CD4-positive, alpha-beta T cell treated with Interferon gamma for 1 hour (primary cell): ENCODE measurements at regions not wholly inside any gene's neighbourhood (a gene's known extent, or its start where the extent isn't known, plus 50 kb on each side); places are given as distances from the start of the nearest gene placed in this dataset.

Source experiments
- DNase-seq: peaks from one replicate; pipeline ENCODE4 v3.0.0-alpha.2; 2020

- peak; percentile 25 for DNase-seq
These were observed 98.6 kb downstream of the BCL2L11 start for GRCh38 chr2:111219285-111219684.

DNA sequence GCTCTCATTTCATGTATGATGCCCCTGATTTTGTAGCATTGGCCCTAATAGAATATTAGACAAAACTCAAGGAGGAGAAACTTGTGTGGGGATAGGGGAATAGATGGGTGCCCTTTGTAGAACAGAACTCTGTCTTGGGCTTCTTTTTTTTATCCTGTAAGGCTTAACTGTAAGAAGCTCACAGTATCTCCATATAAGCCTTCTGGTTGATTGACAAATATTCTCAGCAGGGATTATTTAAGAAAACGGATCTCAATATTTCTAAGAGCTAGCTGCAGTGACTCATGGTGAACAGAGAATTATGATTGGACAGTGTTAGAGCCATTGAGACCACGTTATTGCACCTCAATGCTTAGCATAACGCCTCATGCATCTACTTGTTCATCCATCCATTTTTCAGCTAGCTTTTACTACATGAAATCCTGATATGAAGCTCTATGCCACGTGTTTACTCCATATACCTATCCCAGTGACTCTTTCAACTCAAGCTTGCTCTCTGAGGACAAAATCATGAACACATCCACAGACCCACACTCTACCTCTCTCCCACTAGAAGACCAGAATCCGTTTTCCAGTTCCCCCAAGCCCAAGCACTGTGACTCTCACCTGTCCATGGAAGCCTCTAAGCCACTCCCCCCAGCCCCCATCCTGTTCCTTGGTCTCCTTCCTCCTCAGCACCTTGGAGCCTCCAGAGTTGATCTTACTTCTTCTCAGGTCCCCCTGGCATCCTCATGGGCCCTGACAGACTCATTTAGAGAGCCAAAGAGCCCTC, 99.2 kb downstream of the BCL2L11 start:
- DNase-seq = no peak

DNA sequence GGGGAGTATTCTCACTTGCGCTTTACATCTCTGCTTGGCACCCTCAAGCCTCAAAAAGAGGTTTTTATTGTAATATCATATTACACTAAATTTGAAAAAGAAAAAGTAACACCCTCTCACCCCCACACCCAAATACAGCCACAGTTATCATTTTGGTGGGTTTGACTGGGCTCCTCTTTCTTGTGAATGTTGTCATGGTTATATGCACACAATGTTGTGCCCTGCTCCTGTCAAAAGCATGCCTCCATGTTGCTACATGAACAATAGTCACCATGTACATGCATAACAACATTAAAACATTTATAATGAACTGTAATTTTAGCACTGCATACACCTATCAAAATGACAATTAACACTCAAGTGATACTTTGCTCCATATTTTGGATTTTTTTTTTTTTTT, 100.2 kb downstream of the BCL2L11 start:
- no peak for DNase-seq

DNA sequence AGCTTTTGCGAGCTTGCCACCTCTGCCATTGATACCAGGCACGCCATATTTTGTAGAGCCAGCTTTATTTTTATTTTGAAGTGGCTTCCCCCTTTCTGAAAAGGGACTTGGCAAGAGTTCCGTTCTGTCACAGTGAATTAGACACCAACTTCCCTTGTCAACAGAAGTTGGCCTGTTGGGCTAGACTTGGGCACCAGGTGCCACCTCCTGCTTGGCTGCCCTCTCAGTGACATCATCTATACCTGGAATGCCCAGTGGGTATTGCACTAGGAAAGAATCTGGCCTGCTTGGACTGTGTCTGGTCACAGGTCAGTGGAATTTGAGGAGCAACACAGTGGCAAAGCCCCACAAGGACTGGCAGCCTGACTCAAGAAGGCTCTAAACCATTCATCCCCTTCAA, 101.0 kb downstream of the BCL2L11 start:
- no peak for DNase-seq

DNA sequence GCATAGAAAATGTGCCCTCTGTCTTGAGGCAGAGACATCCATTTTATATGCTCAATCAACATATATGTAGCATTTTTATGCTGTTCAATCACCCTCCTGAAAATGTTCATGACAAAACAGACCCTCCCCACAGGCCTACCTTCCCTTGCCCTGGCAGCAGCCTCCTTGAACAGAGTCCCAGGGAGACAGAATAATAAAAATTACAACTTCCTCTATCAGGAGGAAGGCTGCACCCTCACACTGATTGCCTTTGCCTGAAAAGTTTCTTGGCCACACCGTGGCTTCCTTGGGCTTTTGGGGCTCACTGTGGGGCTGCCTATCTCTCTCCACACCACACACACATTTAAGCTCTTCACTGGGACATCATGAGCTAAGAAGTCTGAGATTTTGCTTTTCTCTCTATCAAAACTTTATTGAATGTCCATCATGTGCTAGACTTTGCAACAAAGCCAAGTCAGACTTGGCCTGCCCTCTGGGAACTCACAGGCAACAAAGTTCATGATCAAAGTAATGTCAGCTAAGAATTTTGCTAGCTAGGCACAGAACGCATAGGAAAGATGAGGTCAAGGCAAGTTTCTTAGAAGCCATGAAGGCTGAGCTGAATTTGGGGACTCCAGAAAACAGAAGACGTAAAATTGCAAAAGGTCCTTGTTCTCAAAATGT, 101.6 kb downstream of the BCL2L11 start:
- no peak for DNase-seq

DNA sequence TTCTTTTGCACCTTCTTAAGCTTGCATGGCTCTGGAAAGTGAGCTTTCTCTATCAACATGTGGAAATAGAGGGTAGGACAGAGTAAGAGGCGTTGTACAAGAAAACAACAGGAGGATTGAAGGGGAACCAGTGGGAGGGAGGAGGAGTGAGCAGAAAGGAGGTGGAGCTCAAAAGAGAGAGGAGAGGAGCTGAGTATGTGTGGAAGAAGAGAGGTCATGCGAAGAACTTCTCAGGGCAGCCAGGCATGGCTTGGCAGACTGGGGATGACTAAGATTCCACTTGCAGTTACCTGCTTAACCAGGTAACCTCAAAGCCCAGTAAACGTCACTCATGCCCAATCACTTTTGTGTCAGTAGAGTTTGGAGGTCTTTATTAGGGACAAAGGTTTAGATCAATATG, 105.1 kb downstream of the BCL2L11 start:
- no peak for DNase-seq

DNA sequence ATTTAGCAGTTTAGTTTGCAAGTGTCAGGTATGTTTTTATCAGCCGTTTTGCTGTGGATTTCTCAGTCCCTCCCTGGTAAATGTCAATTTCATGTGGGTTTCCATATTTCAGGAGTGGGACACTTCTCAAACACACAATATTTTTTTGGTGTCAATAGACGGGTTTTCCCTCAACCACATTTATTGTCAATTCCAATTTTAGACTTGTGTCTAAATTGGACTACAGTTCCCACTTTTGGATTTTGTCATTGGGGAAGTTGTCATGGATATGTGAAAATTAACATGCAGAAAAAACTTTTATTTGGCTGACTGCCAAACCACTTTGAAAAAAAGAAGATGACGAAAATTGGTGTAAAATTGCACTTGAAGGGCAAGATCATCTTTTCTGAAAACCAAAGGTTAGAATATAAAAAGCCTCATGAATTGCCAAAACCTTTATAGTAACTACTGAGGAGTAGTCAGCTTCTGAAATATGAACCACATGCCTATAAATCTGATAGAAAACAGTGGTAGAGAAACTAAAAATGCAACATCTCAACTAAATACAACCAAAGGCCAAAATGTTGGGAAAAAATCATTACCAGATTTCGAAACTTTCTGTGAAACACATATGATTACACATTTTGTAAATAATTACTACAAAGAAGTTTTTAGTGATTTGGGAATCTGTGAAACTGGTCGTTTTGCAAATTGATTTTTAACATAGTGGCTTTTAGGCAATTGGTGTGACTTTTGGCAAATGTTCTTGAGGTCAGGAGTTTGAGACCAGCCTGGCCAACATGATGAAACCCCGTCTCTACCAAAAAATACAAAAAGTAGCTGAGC, 106.4 kb downstream of the BCL2L11 start:
- DNase-seq = no peak

- no peak for DNase-seq
These were observed 107.0 kb downstream of the BCL2L11 start for GRCh38 chr2:111227716-111228141.

DNA sequence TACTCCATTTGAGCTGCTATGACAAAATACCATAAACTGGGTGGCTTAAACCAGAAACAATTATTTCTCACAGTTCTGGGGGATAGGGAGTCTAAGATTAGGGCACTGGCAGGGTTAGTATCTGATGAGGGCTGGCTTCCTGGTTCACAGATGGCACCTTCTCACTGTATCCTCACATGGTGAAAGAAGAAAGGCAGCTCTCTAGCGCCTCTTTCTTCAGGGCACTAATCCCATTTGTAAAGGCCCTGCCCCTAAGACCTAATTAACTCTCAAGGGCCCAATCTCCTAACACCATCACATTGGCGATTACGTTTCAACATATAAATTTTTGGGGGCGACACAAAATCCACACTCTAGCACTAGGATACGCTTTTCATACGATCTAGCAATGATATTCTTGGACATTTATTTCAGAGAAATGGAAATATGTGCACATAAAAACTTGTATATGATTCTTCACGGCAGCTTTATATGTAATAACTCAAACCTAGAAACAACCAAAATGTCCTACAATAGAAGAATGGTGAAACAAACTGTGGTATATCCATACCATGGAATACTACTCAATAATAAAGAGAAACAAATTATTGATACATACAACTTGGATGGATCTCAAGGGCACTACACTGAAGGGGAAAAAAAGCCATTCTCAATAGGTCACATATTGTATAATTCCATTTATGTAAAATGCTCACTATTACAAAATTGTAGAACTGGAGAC, 111.0 kb downstream of the BCL2L11 start:
- no peak for DNase-seq

DNA sequence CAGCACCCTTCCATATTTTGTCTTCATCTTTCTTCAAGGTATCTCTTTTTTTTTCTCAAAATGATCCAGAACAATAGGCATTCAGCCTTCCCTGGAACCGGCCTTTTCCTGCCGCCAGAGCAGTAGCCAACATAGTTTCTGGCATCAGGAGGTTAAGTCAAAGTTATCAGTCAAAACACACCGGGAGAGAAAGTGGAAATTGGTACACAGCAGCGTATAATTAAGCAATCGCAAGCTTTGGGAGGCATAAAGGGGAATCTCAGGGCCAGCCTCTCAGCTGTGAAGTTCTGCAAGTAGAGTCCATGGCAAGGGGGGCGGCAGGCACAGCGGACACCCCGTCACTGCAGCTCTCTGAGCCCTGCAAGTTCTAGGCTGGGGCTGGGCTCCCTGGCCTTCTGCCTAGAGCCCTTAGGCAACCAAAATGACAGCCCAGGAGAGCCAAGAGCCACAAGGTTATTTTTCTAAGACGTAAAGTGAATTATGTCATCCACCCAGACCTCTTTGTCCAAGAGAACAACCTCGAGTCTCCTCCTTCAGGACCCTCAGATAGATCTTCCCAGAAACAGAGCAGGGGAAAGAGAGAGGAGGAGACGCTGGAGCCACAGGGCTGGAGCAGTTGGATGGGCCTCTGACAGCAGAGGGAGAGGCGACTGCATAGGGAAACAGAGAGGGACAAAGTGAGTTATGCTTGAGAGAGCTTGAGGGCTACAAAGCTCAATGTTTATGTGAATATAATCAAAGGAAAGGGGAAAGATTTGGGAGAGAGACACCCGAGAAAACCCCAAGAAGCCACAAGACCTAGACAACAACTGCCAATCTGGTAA, 114.7 kb downstream of the BCL2L11 start:
- DNase-seq = no peak

DNA sequence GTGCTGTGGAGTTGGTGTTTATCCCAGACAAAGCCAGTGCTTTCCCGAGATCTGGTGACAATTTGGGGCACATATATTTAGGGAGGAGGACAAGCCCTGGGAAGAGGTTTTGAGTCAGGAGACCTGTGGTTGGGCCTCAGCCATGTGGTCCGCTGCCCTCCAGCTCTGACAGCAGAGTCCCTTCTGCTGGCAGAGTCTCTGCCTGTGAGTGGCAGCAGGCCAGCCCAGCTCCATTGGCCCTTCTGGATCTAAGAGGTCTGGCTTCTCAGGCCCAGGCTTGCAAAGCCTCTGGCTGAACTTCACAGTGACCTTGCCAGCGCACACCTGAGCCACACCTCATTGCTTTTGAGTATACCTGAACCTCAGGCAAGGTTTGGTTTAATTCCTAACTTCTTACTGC, 115.3 kb downstream of the BCL2L11 start:
- no peak for DNase-seq

GRCh38 chr2:111238296-111238695, 117.6 kb downstream of the BCL2L11 start:
- no peak for DNase-seq

GRCh38 chr2:111239107-111239506, 118.4 kb downstream of the BCL2L11 start:
- no peak for DNase-seq

GRCh38 chr2:111239581-111240249, 119.0 kb downstream of the BCL2L11 start:
- DNase-seq = no peak

GRCh38 chr2:111243295-111243694, 122.6 kb downstream of the BCL2L11 start:
- no peak for DNase-seq

DNA sequence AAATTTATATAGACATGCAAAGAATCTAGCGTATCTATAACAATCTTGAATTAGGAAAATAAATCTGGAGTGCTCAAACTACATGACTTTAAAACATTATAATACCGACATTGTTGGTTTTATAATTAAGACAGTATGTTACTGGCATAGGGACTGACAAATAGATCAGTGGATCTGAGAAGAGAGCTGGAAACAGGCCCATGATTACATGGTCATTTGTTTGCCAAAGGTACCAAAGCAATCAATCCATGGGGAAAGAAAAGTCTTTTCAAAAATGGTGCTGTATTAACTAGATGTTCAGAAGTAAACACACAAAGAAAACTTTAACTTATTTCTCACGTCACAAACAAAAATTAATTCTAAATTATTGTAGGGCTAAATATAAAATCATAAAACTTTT, 124.2 kb downstream of the BCL2L11 start:
- no peak for DNase-seq

DNA sequence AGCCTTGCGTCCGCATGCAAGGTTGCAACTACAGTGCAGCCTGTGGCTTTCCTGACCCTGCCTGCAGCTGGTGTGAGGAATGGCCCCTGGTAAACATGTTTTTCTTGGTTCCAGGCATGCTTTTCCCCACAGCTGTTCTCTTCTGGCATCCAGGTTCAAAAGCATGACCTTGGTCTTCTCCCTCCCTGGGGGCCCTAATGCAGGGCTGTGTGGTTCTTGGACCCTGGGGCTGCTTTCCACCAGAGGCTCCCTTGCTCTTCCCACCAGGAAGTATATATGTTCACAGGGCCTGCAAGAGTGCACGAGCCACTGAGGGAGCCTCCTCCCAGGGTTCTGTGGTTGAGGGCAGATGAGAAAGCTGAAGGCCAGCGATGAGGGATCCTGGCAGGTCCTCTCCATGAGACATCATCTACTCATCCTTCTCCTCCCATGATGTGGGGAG, 125.9 kb downstream of the BCL2L11 start:
- DNase-seq = no peak

- DNase-seq = no peak
These were observed 126.8 kb downstream of the BCL2L11 start for GRCh38 chr2:111247491-111247890.

DNA sequence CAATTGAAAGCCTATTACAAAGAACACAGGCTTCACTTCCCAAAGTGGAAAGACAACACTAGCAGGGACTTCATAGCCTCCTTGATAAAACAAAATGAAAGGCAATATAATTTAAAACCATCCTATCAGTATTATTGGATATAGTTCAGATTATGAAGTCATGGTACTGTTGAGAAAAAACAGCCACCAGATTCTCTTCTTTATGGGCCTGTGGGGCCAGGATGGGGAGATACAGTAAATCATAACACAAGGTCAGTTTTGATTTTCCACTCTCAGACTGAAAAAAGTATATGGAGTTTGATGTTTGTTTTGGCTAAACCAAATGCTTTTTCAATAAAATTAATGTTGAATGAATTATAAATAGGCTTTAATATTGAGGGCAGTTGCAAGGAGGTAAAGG, 129.1 kb downstream of the BCL2L11 start:
- DNase-seq = no peak

- no peak for DNase-seq
These were observed 129.8 kb downstream of the BCL2L11 start for GRCh38 chr2:111250448-111251030.

DNA sequence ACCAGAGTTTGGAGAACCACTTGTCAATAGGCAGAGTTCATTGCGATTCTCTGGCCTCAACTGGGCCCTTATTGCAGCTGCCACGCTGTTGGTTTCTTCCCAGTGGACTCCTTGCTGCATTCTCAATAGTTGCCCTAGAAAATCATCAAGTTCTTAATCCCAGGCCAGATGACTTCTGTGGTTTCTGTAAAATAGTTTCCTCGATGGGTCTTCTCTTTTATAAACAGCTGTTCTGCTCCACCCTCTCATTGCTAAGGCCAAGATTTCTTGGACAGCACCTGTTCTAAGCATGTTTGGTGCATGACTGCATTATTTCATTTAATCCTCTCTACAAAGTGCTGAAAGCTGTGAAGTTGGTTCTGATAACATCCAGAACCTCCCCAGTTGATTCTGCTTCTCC, 131.0 kb downstream of the BCL2L11 start:
- no peak for DNase-seq
